IPS-20b (cell line): ENCODE measurements at regions not wholly inside any gene's neighbourhood (a gene's known extent, or its start where the extent isn't known, plus 50 kb on each side); places are given as distances from the start of the nearest gene placed in this dataset.

Experiments used
- H3K27ac ChIP-seq: one replicate; pipeline ENCODE4 v1.5.1; 2013; ENCODE audit warnings: low read length
- H3K27me3 ChIP-seq: 2 replicates; pipeline ENCODE4 v1.6.1; 2013; ENCODE audit warnings: mild to moderate bottlenecking, low read length, inconsistent platforms; ENCODE audit not compliant: insufficient read depth
- H3K36me3 ChIP-seq: 2 replicates; pipeline ENCODE4 v1.6.1; 2013; ENCODE audit warnings: low read depth, mild to moderate bottlenecking, inconsistent platforms, low read length, moderate library complexity; ENCODE audit not compliant: insufficient read depth
- H3K4me1 ChIP-seq: 2 replicates; pipeline ENCODE4 v1.6.1; 2013; ENCODE audit warnings: mild to moderate bottlenecking, control low read depth, inconsistent platforms, low read length, moderate library complexity; ENCODE audit not compliant: insufficient read depth
- H3K4me3 ChIP-seq: 2 replicates; pipeline ENCODE4 v1.5.1; 2013; ENCODE audit warnings: mild to moderate bottlenecking, low read length, inconsistent platforms
- H3K9ac ChIP-seq: 2 replicates; pipeline ENCODE4 v1.6.1; 2013; ENCODE audit warnings: low read depth, mild to moderate bottlenecking, inconsistent platforms, low read length, moderate library complexity
- H3K9me3 ChIP-seq: 2 replicates; pipeline ENCODE4 v1.6.1; 2013; ENCODE audit warnings: mild to moderate bottlenecking, low read depth, low read length, inconsistent platforms; ENCODE audit not compliant: insufficient read depth

- no peak overlapping the region for H3K27ac ChIP-seq
Measured at GRCh38 chr3:153103406-153103945, 58.5 kb upstream of the RAP2B start.

GRCh38 chr3:153110041-153110440 lies 52.0 kb upstream of the RAP2B start:
- Histone ChIP-seq H3K27ac (no peak overlapping the region), H3K9ac (no peak overlapping the region), H3K4me1 (no peaks in the 10 kb centered on the region), H3K36me3 (no peaks in the 10 kb centered on the region), H3K4me3 (no peak overlapping the region), H3K9me3 (no peaks in the 10 kb centered on the region), H3K27me3 (no peaks in the 10 kb centered on the region)

More at GRCh38 chr3:153103406-153103945, 58.5 kb upstream of the RAP2B start:
- H3K9ac ChIP-seq = no peak overlapping the region
- no peaks in the 10 kb centered on the region for H3K4me1 ChIP-seq
- H3K27me3 ChIP-seq = no peaks in the 10 kb centered on the region
- H3K36me3 ChIP-seq = no peaks in the 10 kb centered on the region
- H3K9me3 ChIP-seq = no peaks in the 10 kb centered on the region
- no peak overlapping the region for H3K4me3 ChIP-seq

GRCh38 chr3:153111016-153111415 lies 51.0 kb upstream of the RAP2B start:
- H3K9me3 ChIP-seq = no peaks in the 10 kb centered on the region

More at GRCh38 chr3:153111016-153111415, 51.0 kb upstream of the RAP2B start:
- H3K4me1 ChIP-seq = no peaks in the 10 kb centered on the region
- H3K27ac ChIP-seq = no peak overlapping the region
- no peaks in the 10 kb centered on the region for H3K27me3 ChIP-seq
- H3K4me3 ChIP-seq = no peak overlapping the region
- H3K9ac ChIP-seq = no peak overlapping the region
- no peaks in the 10 kb centered on the region for H3K36me3 ChIP-seq
